GM12872 (cell line): ENCODE measurements at regions not wholly inside any gene's neighbourhood (a gene's known extent, or its start where the extent isn't known, plus 50 kb on each side); places are given as distances from the start of the nearest gene placed in this dataset.

Experiments used
- TF ChIP-seq, protein P1 (sequence below): IDR thresholded peaks from 3 replicates; pipeline ENCODE4 v1.5.1; 2011; ENCODE audit warnings: low read depth, mild to moderate bottlenecking, low read length, moderate library complexity; ENCODE audit not compliant: insufficient read depth

DNA sequence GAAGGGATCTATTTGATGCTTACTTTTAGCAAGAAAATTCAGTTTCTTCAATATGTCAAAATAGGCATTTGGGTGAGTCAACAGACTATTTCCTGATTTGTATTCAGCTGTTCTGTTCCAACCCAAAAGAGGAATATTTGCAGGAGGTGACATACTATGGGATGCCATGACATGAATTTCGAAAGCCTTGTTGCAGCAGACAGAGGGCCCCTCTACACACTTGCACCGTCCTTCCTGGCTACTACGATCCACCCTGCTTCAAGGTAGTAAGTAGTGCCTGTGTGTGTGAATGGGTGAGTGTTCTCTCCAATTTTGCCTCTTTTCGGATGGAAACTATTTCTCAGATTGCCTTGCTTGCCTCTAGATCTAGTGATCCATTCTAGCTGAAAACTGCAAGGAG is 413.0 kb upstream of the ADARB2 start:
- TF ChIP-seq, protein P1, sequence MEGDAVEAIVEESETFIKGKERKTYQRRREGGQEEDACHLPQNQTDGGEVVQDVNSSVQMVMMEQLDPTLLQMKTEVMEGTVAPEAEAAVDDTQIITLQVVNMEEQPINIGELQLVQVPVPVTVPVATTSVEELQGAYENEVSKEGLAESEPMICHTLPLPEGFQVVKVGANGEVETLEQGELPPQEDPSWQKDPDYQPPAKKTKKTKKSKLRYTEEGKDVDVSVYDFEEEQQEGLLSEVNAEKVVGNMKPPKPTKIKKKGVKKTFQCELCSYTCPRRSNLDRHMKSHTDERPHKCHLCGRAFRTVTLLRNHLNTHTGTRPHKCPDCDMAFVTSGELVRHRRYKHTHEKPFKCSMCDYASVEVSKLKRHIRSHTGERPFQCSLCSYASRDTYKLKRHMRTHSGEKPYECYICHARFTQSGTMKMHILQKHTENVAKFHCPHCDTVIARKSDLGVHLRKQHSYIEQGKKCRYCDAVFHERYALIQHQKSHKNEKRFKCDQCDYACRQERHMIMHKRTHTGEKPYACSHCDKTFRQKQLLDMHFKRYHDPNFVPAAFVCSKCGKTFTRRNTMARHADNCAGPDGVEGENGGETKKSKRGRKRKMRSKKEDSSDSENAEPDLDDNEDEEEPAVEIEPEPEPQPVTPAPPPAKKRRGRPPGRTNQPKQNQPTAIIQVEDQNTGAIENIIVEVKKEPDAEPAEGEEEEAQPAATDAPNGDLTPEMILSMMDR, result no peak

GRCh38 chr10:2145926-2146478 is 408.7 kb upstream of the ADARB2 start:
- TF ChIP-seq, protein P1, result no peak

GRCh38 chr10:2145491-2145890 is 408.2 kb upstream of the ADARB2 start:
- TF ChIP-seq, protein P1, result no peak

- TF ChIP-seq, protein P1, result no peak
Observed at GRCh38 chr10:2144584-2144983, 407.3 kb upstream of the ADARB2 start.

DNA sequence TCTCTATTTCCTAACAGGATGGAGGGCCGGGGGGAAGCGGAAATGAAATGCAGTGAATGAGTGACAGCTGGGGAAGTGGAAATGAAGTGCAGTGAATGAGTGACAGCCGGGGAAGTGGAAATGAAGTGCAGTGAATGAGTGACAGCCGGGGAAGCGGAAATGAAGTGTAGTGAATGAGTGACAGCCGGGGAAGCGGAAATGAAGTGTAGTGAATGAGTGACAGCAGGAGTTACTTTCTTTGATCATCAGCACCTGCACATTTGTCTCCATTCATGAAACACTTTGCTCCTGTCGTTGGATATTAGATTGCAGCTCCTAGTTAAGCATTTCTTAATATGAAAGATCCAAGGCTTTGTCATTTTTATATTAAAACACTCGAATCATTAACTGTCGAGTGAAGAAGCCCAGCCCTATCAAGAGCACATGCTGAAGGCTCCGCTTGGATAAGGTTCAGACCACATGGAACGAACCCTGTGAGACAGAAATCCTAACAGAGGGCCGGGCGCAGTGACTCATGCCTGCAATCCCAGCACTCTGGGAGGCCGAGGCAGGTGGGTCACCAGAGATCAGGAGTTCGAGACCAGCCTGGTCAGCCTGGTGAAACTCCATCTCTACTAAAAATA is 406.0 kb upstream of the ADARB2 start:
- TF ChIP-seq, protein P1, result no peak

DNA sequence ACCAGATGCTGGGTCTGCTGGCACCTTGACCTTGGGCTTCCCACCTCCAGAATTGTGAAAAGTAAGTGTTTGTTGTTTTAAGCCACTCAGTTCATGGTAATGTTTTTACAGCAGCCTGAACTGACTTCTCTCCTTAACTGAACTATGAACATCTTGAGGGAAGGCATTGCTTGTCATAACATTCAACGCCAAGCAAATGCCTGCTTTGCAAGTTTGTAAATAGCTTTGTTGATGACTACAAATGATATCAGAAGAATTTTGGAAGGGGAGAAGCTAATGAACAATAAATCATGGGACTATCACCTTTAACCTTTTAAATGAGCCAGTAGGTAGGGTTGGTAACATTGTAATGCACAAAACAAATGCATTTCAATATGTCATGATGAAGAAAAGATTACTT is 402.4 kb upstream of the ADARB2 start:
- TF ChIP-seq, protein P1, result no peak

GRCh38 chr10:2137549-2138174 is 400.3 kb upstream of the ADARB2 start:
- TF ChIP-seq, protein P1, result peak; percentile 61
